ENCODE measurements at regions not wholly inside any gene's neighbourhood (a gene's known extent, or its start where the extent isn't known, plus 50 kb on each side); places are given as distances from the start of the nearest gene placed in this dataset.

DNA sequence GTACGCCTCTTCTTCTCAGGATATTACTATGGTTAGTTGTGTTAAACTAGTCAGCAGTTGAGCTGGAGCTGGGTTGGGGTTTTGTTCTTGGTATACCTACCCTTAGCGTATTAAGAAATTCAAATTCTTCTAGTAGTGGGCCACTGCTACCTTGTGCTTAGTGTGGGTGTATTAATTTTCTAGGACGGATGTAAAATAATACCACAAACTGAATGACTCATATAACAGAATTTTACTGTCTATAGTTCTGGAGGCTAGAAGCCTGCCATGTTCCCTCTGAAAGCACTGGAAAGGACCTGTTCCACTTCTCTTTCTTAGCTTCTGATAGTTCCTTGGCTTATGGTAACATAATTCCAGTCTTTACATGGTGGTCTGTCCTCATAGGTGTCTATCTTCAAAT, 1274.7 kb downstream of the ADGRL3 start:
- H3K27ac ChIP-seq (ENCODE audit: low read depth, low read length, poor library complexity, severe bottlenecking): no peak overlapping the region
- no peak for TF ChIP-seq EZH2 (IDR thresholded peaks at IDR 0.05; ENCODE audit: borderline replicate concordance, low read depth, low read length, poor library complexity, severe bottlenecking)
- TF ChIP-seq, protein P1, sequence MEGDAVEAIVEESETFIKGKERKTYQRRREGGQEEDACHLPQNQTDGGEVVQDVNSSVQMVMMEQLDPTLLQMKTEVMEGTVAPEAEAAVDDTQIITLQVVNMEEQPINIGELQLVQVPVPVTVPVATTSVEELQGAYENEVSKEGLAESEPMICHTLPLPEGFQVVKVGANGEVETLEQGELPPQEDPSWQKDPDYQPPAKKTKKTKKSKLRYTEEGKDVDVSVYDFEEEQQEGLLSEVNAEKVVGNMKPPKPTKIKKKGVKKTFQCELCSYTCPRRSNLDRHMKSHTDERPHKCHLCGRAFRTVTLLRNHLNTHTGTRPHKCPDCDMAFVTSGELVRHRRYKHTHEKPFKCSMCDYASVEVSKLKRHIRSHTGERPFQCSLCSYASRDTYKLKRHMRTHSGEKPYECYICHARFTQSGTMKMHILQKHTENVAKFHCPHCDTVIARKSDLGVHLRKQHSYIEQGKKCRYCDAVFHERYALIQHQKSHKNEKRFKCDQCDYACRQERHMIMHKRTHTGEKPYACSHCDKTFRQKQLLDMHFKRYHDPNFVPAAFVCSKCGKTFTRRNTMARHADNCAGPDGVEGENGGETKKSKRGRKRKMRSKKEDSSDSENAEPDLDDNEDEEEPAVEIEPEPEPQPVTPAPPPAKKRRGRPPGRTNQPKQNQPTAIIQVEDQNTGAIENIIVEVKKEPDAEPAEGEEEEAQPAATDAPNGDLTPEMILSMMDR (conservative IDR thresholded peaks at IDR 0.05; ENCODE audit: low read depth, low read length): no peak
- H3K36me3 ChIP-seq (ENCODE audit: insufficient read depth, low read length, poor library complexity, severe bottlenecking): no peaks in the 10 kb centered on the region
- H3K4me1 ChIP-seq (ENCODE audit: insufficient read depth, low read length, poor library complexity, severe bottlenecking): no peaks in the 10 kb centered on the region
- H3K4me3 ChIP-seq (ENCODE audit: low read depth, low read length, poor library complexity, severe bottlenecking): no peak overlapping the region
- no peaks in the 10 kb centered on the region for H3K9me3 ChIP-seq (ENCODE audit: low read depth, low read length, poor library complexity, severe bottlenecking)
- no TSS peak for BruUV-seq (replicated peaks)
- intact Hi-C loops (cut with micrococcal nuclease; ENCODE audit: unreplicated experiment): no loop called here
- CTCF ChIA-PET: no interaction called here
- no peak for DNase-seq (ENCODE audit: low spot score)
- H3K27me3 ChIP-seq (replicated peaks; ENCODE audit: insufficient read depth, low read depth, low read length, poor library complexity): no peaks in the 10 kb centered on the region
- POLR2A ChIA-PET (ENCODE audit: low non-redundant PET): no interaction called here

GRCh38 chr4:62471021-62471420, 1270.9 kb downstream of the ADGRL3 start:
- POLR2A ChIA-PET (ENCODE audit: low non-redundant PET): no interaction called here
- Histone ChIP-seq H3K27me3 (replicated peaks; ENCODE audit: insufficient read depth, low read depth, low read length, poor library complexity) (no peaks in the 10 kb centered on the region), H3K27ac (ENCODE audit: low read depth, low read length, poor library complexity, severe bottlenecking) (no peak overlapping the region), H3K36me3 (ENCODE audit: insufficient read depth, low read length, poor library complexity, severe bottlenecking) (no peaks in the 10 kb centered on the region), H3K4me1 (ENCODE audit: insufficient read depth, low read length, poor library complexity, severe bottlenecking) (no peaks in the 10 kb centered on the region), H3K4me3 (ENCODE audit: low read depth, low read length, poor library complexity, severe bottlenecking) (no peak overlapping the region), H3K9me3 (ENCODE audit: low read depth, low read length, poor library complexity, severe bottlenecking) (no peaks in the 10 kb centered on the region)
- intact Hi-C loops (cut with micrococcal nuclease; ENCODE audit: unreplicated experiment): no loop called here
- no peak for TF ChIP-seq EZH2 (IDR thresholded peaks at IDR 0.05; ENCODE audit: borderline replicate concordance, low read depth, low read length, poor library complexity, severe bottlenecking)
- TF ChIP-seq, protein P1 (conservative IDR thresholded peaks at IDR 0.05; ENCODE audit: low read depth, low read length): no peak
- no TSS peak for BruUV-seq (replicated peaks)
- DNase-seq (ENCODE audit: low spot score): no peak
- CTCF ChIA-PET: no interaction called here

- POLR2A ChIA-PET (ENCODE audit: low non-redundant PET): no interaction called here
- TF ChIP-seq, protein P1 (conservative IDR thresholded peaks at IDR 0.05; ENCODE audit: low read depth, low read length): no peak
- no peak for TF ChIP-seq EZH2 (IDR thresholded peaks at IDR 0.05; ENCODE audit: borderline replicate concordance, low read depth, low read length, poor library complexity, severe bottlenecking)
- intact Hi-C loops (cut with micrococcal nuclease; ENCODE audit: unreplicated experiment): no loop called here
Observed at GRCh38 chr4:62470421-62470983, 1270.4 kb downstream of the ADGRL3 start.

More at GRCh38 chr4:62470421-62470983, 1270.4 kb downstream of the ADGRL3 start:
- Histone ChIP-seq H3K4me1 (ENCODE audit: insufficient read depth, low read length, poor library complexity, severe bottlenecking) (no peaks in the 10 kb centered on the region), H3K27me3 (replicated peaks; ENCODE audit: insufficient read depth, low read depth, low read length, poor library complexity) (no peaks in the 10 kb centered on the region), H3K27ac (ENCODE audit: low read depth, low read length, poor library complexity, severe bottlenecking) (no peak overlapping the region), H3K4me3 (ENCODE audit: low read depth, low read length, poor library complexity, severe bottlenecking) (no peak overlapping the region), H3K36me3 (ENCODE audit: insufficient read depth, low read length, poor library complexity, severe bottlenecking) (no peaks in the 10 kb centered on the region), H3K9me3 (ENCODE audit: low read depth, low read length, poor library complexity, severe bottlenecking) (no peaks in the 10 kb centered on the region)
- CTCF ChIA-PET: no interaction called here
- DNase-seq (ENCODE audit: low spot score): no peak
- BruUV-seq (replicated peaks): no TSS peak

All from A673 (cell line).